GM12878 (cell line): ENCODE measurements at regions not wholly inside any gene's neighbourhood (a gene's known extent, or its start where the extent isn't known, plus 50 kb on each side); places are given as distances from the start of the nearest gene placed in this dataset.

Experiments used
- ATAC-seq: fragments of 200-7000 bp; cut with Tn5 transposase; 3 replicates; pipeline ENCODE4 v1.9.1; 2020; ENCODE audit warnings: mild to moderate bottlenecking, moderate library complexity
- BruUV-seq: library from RNA; stranded (reverse); fragments of 400-500 nt; replicated peaks from 2 replicates; lab custom pipeline; 2021; lab: Mats Ljungman, UMichigan
- CTCF ChIA-PET: fragments of 300-600 bp; sonication (Branson Sonifier 250); formaldehyde crosslinking; extraction: SDS; loops from one replicate; lab custom pipeline; 2021; ENCODE audit warnings: inconsistent platforms; lab: Yijun Ruan, JAX
- POLR2A ChIA-PET: fragments of 350-600 bp; formaldehyde crosslinking; extraction: SDS; loops from one replicate; lab custom pipeline; 2021; ENCODE audit warnings: inconsistent platforms; lab: Charles Lee
- RAD21 ChIA-PET: fragments of 300-600 bp; sonication (Branson Sonifier 250); formaldehyde crosslinking; loops from one replicate; lab custom pipeline; 2023; ENCODE audit warnings: antibody characterized with exemption; ENCODE audit not compliant: unreplicated experiment; lab: Charles Lee
- SMC1A ChIA-PET: fragments of 300-600 bp; sonication (Branson Sonifier 250); formaldehyde crosslinking; loops from one replicate; lab custom pipeline; 2023; ENCODE audit not compliant: unreplicated experiment, uncharacterized antibody; lab: Charles Lee
- DNase-seq: peaks from one replicate; pipeline ENCODE4 v3.0.0-alpha.2; 2011; ENCODE audit warnings: low read depth, low spot score
- FAIRE-seq: peaks from 3 replicates; lab custom pipeline; 2011; peaks lifted over from hg19 to GRCh38; lab: Jason Lieb, UNC
- H2AFZ ChIP-seq: 2 replicates; pipeline ENCODE4 v1.6.0; 2011; ENCODE audit warnings: low read depth, low read length, control low read depth; ENCODE audit not compliant: control insufficient read depth
- H3K27ac ChIP-seq: 2 replicates; pipeline ENCODE4 v1.5.1; 2011; ENCODE audit warnings: control low read depth; ENCODE audit not compliant: control insufficient read depth, insufficient read depth
- H3K27me3 ChIP-seq, 2 experiments: replicated peaks in 1 of 2; 2 replicates each; pipeline versions ENCODE4 v1.6.0 to v1.6.1; 2011; ENCODE audit warnings: low read length in 1 of 2; ENCODE audit not compliant: control insufficient read depth in 2 of 2, insufficient read depth in 2 of 2
- H3K36me3 ChIP-seq, 2 experiments: 2 replicates each; pipeline ENCODE4 v1.5.1; 2011; ENCODE audit warnings: low read length in 1 of 2; ENCODE audit not compliant: control insufficient read depth in 2 of 2, insufficient read depth in 2 of 2
- H3K4me1 ChIP-seq: 2 replicates; pipeline ENCODE4 v1.6.1; 2011; ENCODE audit warnings: mild to moderate bottlenecking, low read length, moderate library complexity, mixed read lengths; ENCODE audit not compliant: control insufficient read depth, insufficient read depth
- H3K4me2 ChIP-seq: 2 replicates; pipeline ENCODE4 v1.6.0; 2011; ENCODE audit warnings: control low read depth; ENCODE audit not compliant: control insufficient read depth, insufficient read depth
- H3K4me3 ChIP-seq: fragments of 200-600 bp; sonication (generic); 2 replicates; pipeline ENCODE4 v1.5.1; 2016
- H3K79me2 ChIP-seq: 2 replicates; pipeline ENCODE4 v1.6.0; 2011; ENCODE audit warnings: low read length; ENCODE audit not compliant: control insufficient read depth, insufficient read depth
- H3K9ac ChIP-seq: 2 replicates; pipeline ENCODE4 v1.8.0; 2011; ENCODE audit warnings: low read length, control low read depth, mixed read lengths; ENCODE audit not compliant: control insufficient read depth, insufficient read depth
- H3K9me3 ChIP-seq: replicated peaks from 3 replicates; pipeline ENCODE4 v1.5.1; 2011; ENCODE audit warnings: mild to moderate bottlenecking, low read length; ENCODE audit not compliant: control insufficient read depth, insufficient read depth
- H4K20me1 ChIP-seq: 2 replicates; pipeline ENCODE4 v1.6.0; 2011; ENCODE audit not compliant: control insufficient read depth, insufficient read depth
- CREM ChIP-seq: IDR thresholded peaks from 2 replicates; pipeline ENCODE4 v1.6.1; 2014; ENCODE audit warnings: antibody characterized with exemption, low read depth
- IRF5 ChIP-seq: fragments of 450-650 bp; IDR thresholded peaks from 2 replicates; pipeline ENCODE4 v1.6.1; 2017; ENCODE audit warnings: borderline replicate concordance
- KLF5 ChIP-seq: fragments of 450-650 bp; IDR thresholded peaks from 2 replicates; pipeline ENCODE4 v1.6.1; 2014; ENCODE audit warnings: mild to moderate bottlenecking; ENCODE audit not compliant: partially characterized antibody
- MAX ChIP-seq: IDR thresholded peaks from 2 replicates; pipeline ENCODE4 v1.6.1; 2012; ENCODE audit warnings: low read depth, low read length, improper control_type of control experiment
- NFYA ChIP-seq: IDR thresholded peaks from 2 replicates; pipeline ENCODE4 v1.6.1; 2011; ENCODE audit warnings: low read depth, mild to moderate bottlenecking, low read length, improper control_type of control experiment, borderline replicate concordance
- REST ChIP-seq: IDR thresholded peaks from 2 replicates; pipeline ENCODE4 v1.6.1; 2012; ENCODE audit warnings: mild to moderate bottlenecking, low read depth, low read length
- SP1 ChIP-seq: IDR thresholded peaks from one replicate; pipeline ENCODE4 v1.6.1; 2011; ENCODE audit warnings: low read depth, low read length
- TCF3 ChIP-seq: IDR thresholded peaks from 2 replicates; pipeline ENCODE4 v1.6.1; 2012; ENCODE audit warnings: low read depth, mild to moderate bottlenecking, low read length, borderline replicate concordance; ENCODE audit not compliant: insufficient read depth
- ZNF24 ChIP-seq: fragments of 450-650 bp; IDR thresholded peaks from 2 replicates; pipeline ENCODE4 v1.6.1; 2017; ENCODE audit warnings: antibody characterized with exemption, mild to moderate bottlenecking
- WGBS: methylation state at CpG from one replicate; pipeline ENCODE4 v1.1.6; 2016; ENCODE audit warnings: low lambda C conversion rate; ENCODE audit not compliant: insufficient replicate concordance, insufficient coverage; ENCODE audit errors: missing lambda C conversion rate; 5-methylcytosine and 5-hydroxymethylcytosine counted together
- in situ Hi-C: fragments of 300-500 bp; cut with MboI; formaldehyde crosslinking; loops from 9 replicates; pipeline ENCODE4 v1.14.3; 2018; ENCODE audit warnings: mixed read lengths
- intact Hi-C: fragments of 100-400 bp; cut with micrococcal nuclease; formaldehyde crosslinking; loops from one replicate; pipeline ENCODE4 v1.14.2; 2022; ENCODE audit not compliant: unreplicated experiment

- TF ChIP-seq NFYA, result no peak
- no peak for TF ChIP-seq SP1
These were observed 58.6 kb upstream of the NUDT7 start (continued) for GRCh38 chr16:77663711-77664110.

GRCh38 chr16:77666771-77667170 is 55.5 kb upstream of the NUDT7 start:
- 16% methylated on average over 3 of the region's 3 CpGs for WGBS
- FAIRE-seq, result no peak
- no peak overlapping the region for H3K27ac ChIP-seq

More at GRCh38 chr16:77666771-77667170, 55.5 kb upstream of the NUDT7 start:
- Histone ChIP-seq H3K9ac (no peak overlapping the region), H3K79me2 (no peaks in the 10 kb centered on the region), H3K36me3 (no peaks in the 10 kb centered on the region), H3K4me1 (no peaks in the 10 kb centered on the region), H3K9me3 (no peaks in the 10 kb centered on the region; the same call in 2 of the 3 replicates), H3K4me3 (no peak overlapping the region), H4K20me1 (no peaks in the 10 kb centered on the region), H2AFZ (no peak overlapping the region), H3K4me2 (no peak overlapping the region), H3K27me3 (no peaks in the 10 kb centered on the region)
- no peak for DNase-seq
- no peak for ATAC-seq
- CTCF ChIA-PET, result no interaction called here
- TF ChIP-seq REST (no peak), CREM (no peak), MAX (no peak), IRF5 (no peak), ZNF24 (no peak), TCF3 (no peak), KLF5 (no peak)
- in situ Hi-C loops, result no loop called here
- POLR2A ChIA-PET, result interaction anchor here (0.7 kb wide), 1 partner anchor 20 kb away, joined by 3 read pairs; no protein-coding TSS in a partner anchor
- intact Hi-C loops, result no loop called here
- BruUV-seq, result no TSS peak
- RAD21 ChIA-PET, result no interaction called here
- SMC1A ChIA-PET, result no interaction called here
